ENCODE measurements at regions not wholly inside any gene's neighbourhood (a gene's known extent, or its start where the extent isn't known, plus 50 kb on each side); places are given as distances from the start of the nearest gene placed in this dataset.

- ChIA-PET POLR2A (no interaction called here), CTCF (no interaction called here)
Measured at GRCh38 chr2:74059137-74059775, 74.5 kb downstream of the TET3 start.

GRCh38 chr2:74063486-74063885 lies 78.8 kb downstream of the TET3 start:
- ChIA-PET POLR2A (no interaction called here), CTCF (no interaction called here)

GRCh38 chr2:74065456-74065855 lies 80.7 kb downstream of the TET3 start:
- POLR2A ChIA-PET = no interaction called here
- CTCF ChIA-PET = interaction anchor here (0.6 kb wide), 1 partner anchor 156 kb away, joined by 5 read pairs; no protein-coding TSS in a partner anchor

- ChIA-PET POLR2A (no interaction called here), CTCF (no interaction called here)
Measured at GRCh38 chr2:74066491-74067203, 81.1 kb downstream of the BOLA3 start.

DNA sequence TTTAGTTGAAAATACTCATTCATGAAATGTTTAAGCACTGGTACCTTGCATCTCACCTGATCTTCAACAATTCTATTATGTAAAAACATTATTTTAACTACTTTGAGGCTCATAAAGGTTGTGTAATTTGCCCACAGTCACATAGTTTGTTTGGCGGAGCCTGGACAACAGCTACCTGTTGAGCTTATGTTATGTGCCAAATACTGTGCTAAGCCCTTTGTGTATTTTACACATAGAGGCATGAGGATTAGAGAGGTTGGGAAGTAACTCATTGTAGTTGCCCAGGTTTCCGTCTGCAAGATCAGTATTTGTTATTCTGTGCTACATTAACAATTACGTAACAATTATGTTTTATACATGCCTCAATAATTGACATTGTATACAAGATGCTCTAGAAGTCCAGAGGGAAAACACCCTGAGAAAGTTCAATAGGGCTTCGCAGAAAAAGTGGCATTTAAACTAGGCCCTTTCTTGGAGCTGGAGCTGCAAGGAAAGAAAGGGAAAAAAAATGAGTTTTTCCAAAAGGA lies 80.4 kb downstream of the BOLA3 start:
- ChIA-PET CTCF (no interaction called here), POLR2A (no interaction called here)

- POLR2A ChIA-PET = no interaction called here
- CTCF ChIA-PET = no interaction called here
Measured at GRCh38 chr2:74070991-74071390, 76.7 kb downstream of the BOLA3 start.

GRCh38 chr2:74071426-74071825 lies 76.3 kb downstream of the BOLA3 start:
- CTCF ChIA-PET = no interaction called here
- POLR2A ChIA-PET = no interaction called here

DNA sequence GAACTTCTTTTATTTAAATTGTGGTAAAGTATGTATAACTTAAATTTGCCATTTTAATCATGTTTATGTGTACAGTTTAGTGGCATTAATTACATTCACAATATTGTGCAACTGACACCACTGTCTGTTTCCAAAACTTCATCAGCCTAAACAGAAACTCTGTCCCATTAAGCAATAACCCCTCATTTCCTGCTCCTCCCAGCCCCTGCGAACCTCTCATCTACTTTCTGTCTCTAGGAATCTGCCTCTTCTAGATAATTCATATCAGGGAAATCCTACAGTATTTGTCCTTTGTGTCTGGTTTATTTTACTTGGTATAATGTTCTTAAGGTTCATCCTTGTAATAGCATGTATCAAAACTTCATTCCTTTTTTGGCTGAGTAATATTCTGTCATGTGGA lies 75.1 kb downstream of the BOLA3 start:
- ChIA-PET POLR2A (no interaction called here), CTCF (no interaction called here)

DNA sequence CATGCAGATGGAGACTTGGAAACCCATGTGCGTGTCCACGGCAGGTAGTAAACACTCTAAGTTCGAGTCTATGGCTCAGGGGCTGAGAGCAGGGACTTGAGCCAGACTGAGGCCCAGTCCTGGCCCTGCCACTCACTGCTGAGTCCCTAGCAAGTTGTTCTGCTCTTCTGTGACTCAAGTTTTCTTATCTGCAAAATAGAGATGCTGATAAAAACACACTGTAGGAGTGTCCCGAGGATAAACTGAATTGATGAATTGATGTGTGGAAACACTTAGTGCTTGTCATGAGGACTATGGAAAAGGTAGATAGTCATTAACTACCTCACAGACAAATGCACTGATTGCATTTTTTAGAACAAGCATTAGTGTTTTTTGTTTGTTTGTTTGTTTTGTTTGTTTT lies 73.2 kb downstream of the BOLA3 start:
- CTCF ChIA-PET = no interaction called here

DNA sequence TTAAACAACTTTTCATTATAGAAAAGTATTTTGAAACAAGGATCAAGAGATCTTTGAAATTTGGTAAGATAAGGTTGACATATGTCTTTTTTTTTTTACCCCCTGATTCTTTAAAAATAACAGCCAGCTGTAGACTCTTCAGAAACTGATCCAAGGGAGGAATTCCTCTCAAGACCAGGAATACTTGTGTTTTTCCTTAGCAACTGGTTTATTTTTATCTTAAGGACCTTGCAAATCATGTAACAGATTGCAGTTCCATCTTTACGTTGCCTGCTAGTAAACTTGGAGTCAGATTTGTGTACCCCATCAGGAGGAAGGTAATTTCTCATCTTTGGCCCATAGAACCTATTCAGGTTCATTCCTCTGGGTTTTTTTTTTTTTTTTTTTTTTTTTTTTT lies 71.6 kb downstream of the BOLA3 start:
- CTCF ChIA-PET = no interaction called here
- POLR2A ChIA-PET = no interaction called here

More for the DNA sequence above, 73.2 kb downstream of the BOLA3 start:
- POLR2A ChIA-PET = no interaction called here

- ChIA-PET CTCF (no interaction called here), POLR2A (no interaction called here)
Measured at GRCh38 chr2:74077636-74078035, 70.1 kb downstream of the BOLA3 start.

GRCh38 chr2:74078466-74078865 lies 69.2 kb downstream of the BOLA3 start:
- POLR2A ChIA-PET = no interaction called here
- CTCF ChIA-PET = no interaction called here

- ChIA-PET POLR2A (interaction anchor here (0.6 kb wide), 1 partner anchor 49 kb away, joined by 4 read pairs; no protein-coding TSS in a partner anchor), CTCF (no interaction called here)
Measured at GRCh38 chr2:74079522-74080341, 68.0 kb downstream of the BOLA3 start.

GRCh38 chr2:74080346-74080745 lies 67.4 kb downstream of the BOLA3 start:
- POLR2A ChIA-PET = interaction anchor here (0.6 kb wide), 1 partner anchor 48 kb away, joined by 4 read pairs; no protein-coding TSS in a partner anchor

DNA sequence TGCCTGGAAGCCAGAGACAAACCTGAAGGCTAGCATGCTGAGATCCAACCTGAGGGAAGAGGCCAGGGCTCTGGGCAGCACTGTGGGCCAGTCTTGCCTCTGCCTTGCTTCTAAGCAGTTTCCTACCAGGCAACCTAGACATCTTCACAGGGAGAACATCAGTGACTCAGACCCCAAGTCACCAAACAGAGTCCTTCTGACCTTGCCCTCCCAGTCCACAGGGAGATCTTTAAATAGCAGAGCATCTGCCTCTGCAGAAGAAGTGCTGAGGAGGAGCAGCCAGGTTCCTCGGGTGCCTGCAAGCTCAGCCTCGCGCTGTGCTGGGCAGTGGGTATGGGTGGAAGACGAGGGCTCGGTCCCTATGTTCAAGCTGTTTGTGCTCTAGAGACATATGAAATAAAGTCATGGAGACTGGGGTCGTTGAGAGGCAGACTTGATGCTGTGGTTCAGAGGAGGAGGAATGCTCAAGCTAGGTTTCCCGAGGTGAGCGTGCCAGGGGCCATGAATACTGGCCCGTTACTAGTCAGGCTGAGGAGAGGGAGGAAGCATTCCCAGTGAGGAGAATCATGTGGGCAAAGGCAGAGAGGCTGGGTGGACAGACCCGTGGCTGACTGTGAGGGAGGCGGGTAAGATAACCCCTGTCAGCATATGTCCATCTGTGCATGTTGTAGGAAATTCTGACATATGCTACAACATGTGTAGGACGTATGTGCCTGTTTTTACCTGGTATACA lies 66.5 kb downstream of the BOLA3 start:
- ChIA-PET CTCF (interaction anchor here (1.0 kb wide), 1 partner anchor 67 kb away, joined by 3 read pairs; no protein-coding TSS in a partner anchor), POLR2A (no interaction called here)

More at GRCh38 chr2:74080346-74080745, 67.4 kb downstream of the BOLA3 start:
- CTCF ChIA-PET = no interaction called here

DNA sequence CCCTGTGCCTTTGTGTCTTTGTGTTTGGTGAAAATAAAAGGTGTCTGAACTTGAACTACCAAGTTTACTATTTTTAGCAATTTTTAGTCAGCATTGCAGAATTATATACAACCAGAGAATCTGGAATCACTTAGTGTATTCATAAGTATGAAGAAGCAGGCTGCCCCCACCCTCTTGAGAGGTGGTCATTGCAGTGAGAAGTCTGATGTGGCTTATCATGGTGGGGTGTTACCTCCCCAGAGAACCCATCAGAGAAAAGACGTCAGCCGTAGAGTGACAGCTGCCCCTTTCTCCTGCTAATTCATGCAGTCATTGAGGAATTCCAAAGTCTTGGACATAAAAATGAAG lies 66.0 kb downstream of the BOLA3 start:
- POLR2A ChIA-PET = no interaction called here
- CTCF ChIA-PET = interaction anchor here (1.0 kb wide), 1 partner anchor 67 kb away, joined by 3 read pairs; no protein-coding TSS in a partner anchor

DNA sequence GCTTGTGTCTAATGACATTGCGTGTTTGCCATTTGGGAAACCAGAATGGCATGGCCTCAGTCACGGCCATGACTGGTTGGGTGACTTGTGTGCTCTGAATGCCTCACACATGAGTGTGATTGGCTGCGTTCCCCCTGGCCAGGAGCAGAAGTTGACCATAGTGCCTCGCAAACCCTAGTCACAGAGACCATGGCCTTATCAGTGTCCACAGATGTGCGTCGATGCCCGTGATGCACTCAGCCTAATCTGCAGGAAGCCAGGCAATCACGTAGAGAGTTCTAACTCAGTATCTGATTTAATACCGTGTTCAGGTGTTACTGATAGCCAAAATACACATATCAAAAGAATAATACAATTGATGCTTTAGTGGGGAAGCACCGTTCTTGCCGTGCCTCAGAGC lies 64.0 kb downstream of the BOLA3 start:
- POLR2A ChIA-PET = no interaction called here
- CTCF ChIA-PET = no interaction called here
